Brain microvascular endothelial cell (primary cell): ENCODE measurements at regions not wholly inside any gene's neighbourhood (a gene's known extent, or its start where the extent isn't known, plus 50 kb on each side); places are given as distances from the start of the nearest gene placed in this dataset.

Source experiments
- DNase-seq: peaks from one replicate; pipeline ENCODE4 v3.0.0-alpha.2; 2020
- H3K27ac ChIP-seq: fragments of 250-450 bp; sonication (Bioruptor Pico); 2 replicates; pipeline ENCODE4 v1.5.1; 2020; ENCODE audit warnings: mild to moderate bottlenecking, moderate library complexity
- H3K27me3 ChIP-seq: fragments of 250-450 bp; sonication (Bioruptor Pico); replicated peaks from 2 replicates; pipeline ENCODE4 v1.5.1; 2020; ENCODE audit warnings: mild to moderate bottlenecking
- H3K36me3 ChIP-seq: fragments of 250-450 bp; sonication (Bioruptor Pico); replicated peaks from 2 replicates; pipeline ENCODE4 v1.5.1; 2020; ENCODE audit warnings: mild to moderate bottlenecking
- H3K4me3 ChIP-seq: 2 replicates; pipeline ENCODE4 v1.5.1; 2011; ENCODE audit warnings: low read depth, mild to moderate bottlenecking, control low read depth, low read length, moderate library complexity
- CTCF ChIP-seq: IDR thresholded peaks from 2 replicates; pipeline ENCODE4 v1.5.1; 2011; ENCODE audit warnings: low read depth, mild to moderate bottlenecking, moderate library complexity, low read length, control low read depth, inconsistent platforms; ENCODE audit errors: missing control alignments
- in situ Hi-C: cut with HindIII; loops from 2 replicates; pipeline ENCODE4 v1.10.0; 2017; ENCODE audit warnings: low sequenced_read_pairs, low pct_ligation_motif_present

GRCh38 chr3:115228266-115228665, 81.2 kb upstream of the ZBTB20 start:
- H3K4me3 ChIP-seq: no peak overlapping the region
- no peaks in the 10 kb centered on the region for H3K36me3 ChIP-seq
- peak overlapping the region; percentile 56 for H3K27ac ChIP-seq
- no peak for TF ChIP-seq CTCF
- in situ Hi-C loops: no loop called here
- DNase-seq: peak; percentile 34
- no peaks in the 10 kb centered on the region for H3K27me3 ChIP-seq

GRCh38 chr3:115232167-115232566, 85.1 kb upstream of the ZBTB20 start:
- Histone ChIP-seq H3K36me3 (no peaks in the 10 kb centered on the region), H3K27me3 (no peaks in the 10 kb centered on the region), H3K4me3 (no peak overlapping the region), H3K27ac (no peak overlapping the region)
- no peak for DNase-seq
- in situ Hi-C loops: no loop called here
- TF ChIP-seq CTCF: no peak

- no peaks in the 10 kb centered on the region for H3K27me3 ChIP-seq
- H3K27ac ChIP-seq: no peak overlapping the region
- no peak for TF ChIP-seq CTCF
- H3K36me3 ChIP-seq: no peaks in the 10 kb centered on the region
- in situ Hi-C loops: no loop called here
- DNase-seq: no peak
- no peak overlapping the region for H3K4me3 ChIP-seq
Measured at GRCh38 chr3:115233021-115233420, 85.9 kb upstream of the ZBTB20 start.

GRCh38 chr3:115236496-115236895, 89.4 kb upstream of the ZBTB20 start:
- H3K27ac ChIP-seq: no peak overlapping the region
- TF ChIP-seq CTCF: no peak
- in situ Hi-C loops: no loop called here
- no peaks in the 10 kb centered on the region for H3K36me3 ChIP-seq
- H3K4me3 ChIP-seq: no peak overlapping the region
- H3K27me3 ChIP-seq: no peaks in the 10 kb centered on the region
- DNase-seq: no peak

GRCh38 chr3:115239717-115240116, 92.6 kb upstream of the ZBTB20 start:
- Histone ChIP-seq H3K27ac (peak overlapping the region; percentile 89), H3K4me3 (no peak overlapping the region), H3K27me3 (no peaks in the 10 kb centered on the region), H3K36me3 (no peaks in the 10 kb centered on the region)
- no peak for TF ChIP-seq CTCF
- DNase-seq: peak; percentile 99
- in situ Hi-C loops: no loop called here

GRCh38 chr3:115244350-115244749, 97.3 kb upstream of the ZBTB20 start:
- in situ Hi-C loops: no loop called here
- H3K27ac ChIP-seq: no peak overlapping the region
- no peak for TF ChIP-seq CTCF
- H3K27me3 ChIP-seq: no peaks in the 10 kb centered on the region
- H3K36me3 ChIP-seq: no peaks in the 10 kb centered on the region
- H3K4me3 ChIP-seq: no peak overlapping the region
- no peak for DNase-seq
